Lower leg skin (tissue), 3 donors: ENCODE measurements at regions not wholly inside any gene's neighbourhood (a gene's known extent, or its start where the extent isn't known, plus 50 kb on each side); places are given as distances from the start of the nearest gene placed in this dataset.

ENCODE experiments used
- POLR2A ChIP-seq, 2 donors: fragments of 450-650 bp; IDR thresholded peaks; one replicate each; pipeline ENCODE4 v1.6.1; 2016 to 2017; ENCODE audit warnings: antibody characterized with exemption in 2 of 2, mild to moderate bottlenecking in 1 of 2, moderate library complexity in 1 of 2
- TF ChIP-seq, protein P1 (sequence below), 3 donors: fragments of 450-650 bp; IDR thresholded peaks; one replicate each; pipeline ENCODE4 v1.5.1; 2016; ENCODE audit warnings: antibody characterized with exemption in 3 of 3, mild to moderate bottlenecking in 3 of 3, moderate library complexity in 2 of 3

GRCh38 chr4:12165616-12166015 lies 736.9 kb upstream of the HS3ST1 start:
- TF ChIP-seq, protein P1, sequence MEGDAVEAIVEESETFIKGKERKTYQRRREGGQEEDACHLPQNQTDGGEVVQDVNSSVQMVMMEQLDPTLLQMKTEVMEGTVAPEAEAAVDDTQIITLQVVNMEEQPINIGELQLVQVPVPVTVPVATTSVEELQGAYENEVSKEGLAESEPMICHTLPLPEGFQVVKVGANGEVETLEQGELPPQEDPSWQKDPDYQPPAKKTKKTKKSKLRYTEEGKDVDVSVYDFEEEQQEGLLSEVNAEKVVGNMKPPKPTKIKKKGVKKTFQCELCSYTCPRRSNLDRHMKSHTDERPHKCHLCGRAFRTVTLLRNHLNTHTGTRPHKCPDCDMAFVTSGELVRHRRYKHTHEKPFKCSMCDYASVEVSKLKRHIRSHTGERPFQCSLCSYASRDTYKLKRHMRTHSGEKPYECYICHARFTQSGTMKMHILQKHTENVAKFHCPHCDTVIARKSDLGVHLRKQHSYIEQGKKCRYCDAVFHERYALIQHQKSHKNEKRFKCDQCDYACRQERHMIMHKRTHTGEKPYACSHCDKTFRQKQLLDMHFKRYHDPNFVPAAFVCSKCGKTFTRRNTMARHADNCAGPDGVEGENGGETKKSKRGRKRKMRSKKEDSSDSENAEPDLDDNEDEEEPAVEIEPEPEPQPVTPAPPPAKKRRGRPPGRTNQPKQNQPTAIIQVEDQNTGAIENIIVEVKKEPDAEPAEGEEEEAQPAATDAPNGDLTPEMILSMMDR (IDR thresholded peaks at IDR 0.05): no peak
- TF ChIP-seq POLR2A (IDR thresholded peaks at IDR 0.05): no peak
